ENCODE measurements at regions not wholly inside any gene's neighbourhood (a gene's known extent, or its start where the extent isn't known, plus 50 kb on each side); places are given as distances from the start of the nearest gene placed in this dataset.

DNA sequence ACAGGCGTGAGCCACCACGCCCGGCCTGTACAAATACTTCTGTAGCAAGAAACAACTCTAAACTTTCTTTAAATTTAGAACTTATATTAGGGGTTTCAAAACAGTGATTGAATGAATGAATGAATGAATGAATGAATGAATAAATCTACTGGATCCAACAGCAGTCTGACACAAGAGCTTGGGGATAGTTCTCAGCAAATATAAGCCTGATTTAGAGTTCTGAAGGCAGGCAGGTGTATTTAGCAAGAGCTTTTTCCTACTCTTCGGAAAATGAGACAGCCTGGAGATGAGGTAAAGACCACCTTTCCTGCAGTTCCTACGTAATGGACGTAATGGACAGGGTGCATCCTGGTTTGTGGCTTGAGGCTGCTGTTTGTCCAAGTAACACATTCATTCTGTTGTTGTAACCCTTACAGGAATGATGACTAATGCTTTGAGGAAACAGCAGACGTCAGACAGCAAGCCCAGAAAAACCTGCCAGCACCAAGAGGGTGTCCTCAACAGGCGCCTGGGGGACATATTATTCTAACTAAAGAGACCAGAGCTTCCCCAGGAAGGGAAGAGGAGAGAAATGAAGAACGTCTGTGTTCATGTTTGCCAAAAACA, 277.4 kb upstream of the SOX5 start:
- DNase-seq (ENCODE audit: low read depth in 2 of 2), result no peak

DNA sequence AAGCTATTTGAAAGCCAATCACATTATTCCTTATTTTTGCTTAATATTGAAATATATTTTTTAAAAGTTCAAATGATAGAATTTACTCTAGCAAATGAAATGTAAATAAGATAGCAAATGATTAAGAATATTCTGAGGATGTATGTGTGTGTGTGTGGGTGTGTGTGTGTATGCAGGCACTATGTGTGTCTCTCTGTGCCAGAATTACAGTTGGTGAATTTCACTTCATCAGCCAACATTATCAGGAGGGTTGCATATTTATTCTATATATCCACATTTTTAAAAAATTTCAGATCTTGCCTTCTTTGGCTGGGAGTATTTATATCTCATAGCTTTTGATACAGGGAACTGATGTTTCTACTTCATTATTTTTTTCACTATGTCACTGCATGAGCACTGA, 274.9 kb upstream of the SOX5 start:
- DNase-seq (ENCODE audit: low read depth in 2 of 2), result no peak

- no peak for DNase-seq (ENCODE audit: low read depth in 2 of 2)
These were observed 274.5 kb upstream of the SOX5 start for GRCh38 chr12:24223926-24224325.

DNA sequence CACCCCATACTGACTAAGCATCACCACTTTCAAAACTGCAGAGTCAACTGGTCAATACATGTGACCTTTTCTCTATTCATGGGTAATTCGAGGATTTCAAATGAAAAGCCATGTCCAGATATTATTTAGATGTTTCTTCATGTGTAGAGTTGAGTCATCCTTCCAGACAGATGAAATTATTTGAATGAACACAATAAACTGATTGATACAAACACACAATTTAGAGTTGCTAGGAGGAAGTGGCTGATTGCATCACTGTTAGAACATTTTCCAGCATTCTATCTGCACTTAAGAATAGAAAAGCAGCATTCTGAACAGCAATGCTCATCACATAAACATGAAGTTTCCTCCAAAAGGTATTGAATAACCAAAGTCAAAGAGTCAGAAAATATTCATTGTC, 273.5 kb upstream of the SOX5 start:
- DNase-seq (ENCODE audit: low read depth in 2 of 2), result no peak

- no peak for DNase-seq (ENCODE audit: low read depth in 2 of 2)
These were observed 263.0 kb upstream of the SOX5 start for GRCh38 chr12:24212496-24212895.

- DNase-seq (ENCODE audit: low read depth in 2 of 2), result no peak
These were observed 257.2 kb upstream of the SOX5 start for GRCh38 chr12:24206621-24207020.

GRCh38 chr12:24201258-24201970, 251.9 kb upstream of the SOX5 start:
- DNase-seq (ENCODE audit: low read depth in 2 of 2), result no peak

GRCh38 chr12:24200010-24200409, 250.5 kb upstream of the SOX5 start:
- DNase-seq (ENCODE audit: low read depth in 2 of 2), result no peak

GRCh38 chr12:24198936-24199671, 249.6 kb upstream of the SOX5 start:
- DNase-seq (ENCODE audit: low read depth in 2 of 2), result no peak

GRCh38 chr12:24198070-24198469, 248.6 kb upstream of the SOX5 start:
- no peak for DNase-seq (ENCODE audit: low read depth in 2 of 2)

GRCh38 chr12:24197532-24197931, 248.1 kb upstream of the SOX5 start:
- no peak for DNase-seq (ENCODE audit: low read depth in 2 of 2)

DNA sequence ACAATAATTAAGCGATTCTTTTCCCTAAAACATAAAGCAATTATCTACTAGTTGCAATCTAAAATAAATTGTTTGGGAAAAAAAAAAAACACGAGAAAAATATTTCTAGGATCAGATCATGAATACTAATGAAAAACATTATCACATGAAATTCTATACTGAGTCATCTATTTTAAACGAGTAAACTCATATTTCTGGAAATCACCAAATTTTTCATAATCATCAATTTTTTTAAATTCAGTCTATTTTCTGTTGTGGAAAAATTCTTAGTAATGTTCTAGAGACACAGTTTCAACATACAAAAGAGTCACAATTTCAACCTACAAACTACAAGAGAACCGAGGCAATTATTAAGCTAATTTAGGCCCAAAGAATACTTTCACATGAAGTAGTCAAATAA, 245.6 kb upstream of the SOX5 start:
- DNase-seq (ENCODE audit: low read depth in 2 of 2), result no peak

GRCh38 chr12:24191117-24191516, 241.6 kb upstream of the SOX5 start:
- no peak for DNase-seq (ENCODE audit: low read depth in 2 of 2)

GRCh38 chr12:24185782-24186181, 236.3 kb upstream of the SOX5 start:
- no peak for DNase-seq (ENCODE audit: low read depth in 2 of 2)

- DNase-seq (ENCODE audit: low read depth in 2 of 2), result no peak
These were observed 228.4 kb upstream of the SOX5 start for GRCh38 chr12:24177889-24178288.

DNA sequence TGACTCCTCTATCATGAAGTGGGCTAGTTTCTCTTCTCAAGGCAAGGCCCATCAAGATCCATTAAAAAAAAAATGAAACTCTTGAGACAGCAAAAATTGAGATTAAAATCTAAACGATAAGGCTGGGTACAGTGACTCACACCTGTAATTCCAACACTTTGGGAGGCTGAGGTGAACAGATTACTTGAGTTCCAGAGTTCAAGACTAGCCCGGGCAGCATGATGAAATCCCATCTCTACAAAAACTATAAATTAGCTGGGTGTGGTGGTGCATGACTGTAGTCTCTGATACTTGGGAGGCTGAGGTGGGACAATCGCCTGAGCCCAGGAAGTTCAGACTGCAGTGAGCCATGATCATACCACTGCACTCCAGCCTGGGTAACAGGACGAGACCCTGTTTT, 226.5 kb upstream of the SOX5 start:
- no peak for DNase-seq (ENCODE audit: low read depth in 2 of 2)

DNA sequence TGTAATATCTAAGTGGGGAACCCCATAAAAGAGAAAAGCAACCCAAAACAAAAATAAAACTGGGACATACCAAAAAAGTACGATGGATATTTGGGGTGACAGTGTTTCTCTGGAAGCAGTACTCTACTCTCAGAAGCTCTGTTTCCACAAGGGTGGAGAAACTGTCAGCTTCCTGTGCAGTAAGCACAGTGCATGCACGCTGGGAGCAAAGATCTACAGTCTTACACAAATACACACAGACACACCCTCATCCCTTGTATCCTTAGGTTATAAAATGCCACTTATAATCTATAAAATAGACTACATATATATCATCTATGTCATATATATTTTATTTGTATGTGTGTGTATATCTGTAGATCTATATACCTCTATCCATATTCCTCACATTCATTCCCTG, 225.8 kb upstream of the SOX5 start:
- DNase-seq (ENCODE audit: low read depth in 2 of 2), result no peak

- no peak for DNase-seq (ENCODE audit: low read depth in 2 of 2)
These were observed 223.6 kb upstream of the SOX5 start for GRCh38 chr12:24173067-24173466.

GRCh38 chr12:24172773-24173066, 223.2 kb upstream of the SOX5 start:
- no peak for DNase-seq (ENCODE audit: low read depth in 2 of 2)

- DNase-seq (ENCODE audit: low read depth in 2 of 2), result no peak
These were observed 222.7 kb upstream of the SOX5 start for GRCh38 chr12:24172031-24172772.

- DNase-seq (ENCODE audit: low read depth in 2 of 2), result no peak
These were observed 205.6 kb upstream of the SOX5 start for GRCh38 chr12:24155042-24155441.

DNA sequence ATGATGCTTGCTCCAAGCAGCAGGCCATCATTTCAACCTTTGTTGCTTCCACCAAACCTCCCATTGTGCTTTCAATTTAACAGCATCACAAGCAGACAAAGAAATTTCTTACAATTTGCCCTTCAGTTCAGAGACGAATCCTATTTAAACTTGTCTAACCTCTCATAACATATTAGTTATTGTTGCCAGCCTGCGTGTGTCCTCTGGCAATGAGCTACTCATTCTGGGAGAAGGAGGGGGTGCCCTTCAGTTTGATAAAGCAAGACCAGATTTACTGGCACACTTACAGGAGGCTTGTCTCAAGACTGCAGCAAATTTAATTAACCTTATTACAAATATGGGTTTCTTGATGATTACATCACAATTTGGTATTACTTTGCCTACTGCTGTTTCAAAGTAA, 203.6 kb upstream of the SOX5 start:
- DNase-seq (ENCODE audit: low read depth in 2 of 2), result no peak

DNA sequence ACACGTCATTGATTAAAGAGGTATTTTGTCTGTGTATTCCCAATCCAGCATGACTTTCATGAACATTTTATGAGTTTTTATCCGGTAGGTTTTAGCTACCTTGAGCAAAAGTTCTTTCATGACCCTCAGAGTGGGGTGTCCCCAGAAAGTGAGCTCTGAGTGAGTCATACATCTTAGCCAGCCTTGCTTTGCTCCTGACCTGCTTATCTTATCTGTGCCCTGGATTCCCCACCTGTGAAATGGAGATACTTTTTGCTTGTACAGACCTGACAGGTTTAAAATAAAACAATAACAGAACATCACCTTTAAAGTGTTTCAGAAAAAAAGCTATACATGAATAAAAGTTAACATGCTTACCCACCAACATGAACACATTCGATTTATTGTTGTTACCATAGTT, 202.8 kb upstream of the SOX5 start:
- no peak for DNase-seq (ENCODE audit: low read depth in 2 of 2)
